T-helper 2 cell treated with Interferon-gamma antibody and Interleukin-4, amounts not matched to agents 100 ng/mL and 5 ng/mL, for 36 hours (primary cell): ENCODE measurements at regions not wholly inside any gene's neighbourhood (a gene's known extent, or its start where the extent isn't known, plus 50 kb on each side); places are given as distances from the start of the nearest gene placed in this dataset.

Experiments used
- intact Hi-C: fragments of 100-400 bp; cut with micrococcal nuclease; formaldehyde crosslinking; loops from one replicate; pipeline ENCODE4 v1.15.1; 2023

- intact Hi-C loops: no loop called here
Observed at GRCh38 chr5:33282157-33282556, 158.6 kb upstream of the TARS1 start.

GRCh38 chr5:33282696-33283095 is 158.1 kb upstream of the TARS1 start:
- intact Hi-C loops: no loop called here

DNA sequence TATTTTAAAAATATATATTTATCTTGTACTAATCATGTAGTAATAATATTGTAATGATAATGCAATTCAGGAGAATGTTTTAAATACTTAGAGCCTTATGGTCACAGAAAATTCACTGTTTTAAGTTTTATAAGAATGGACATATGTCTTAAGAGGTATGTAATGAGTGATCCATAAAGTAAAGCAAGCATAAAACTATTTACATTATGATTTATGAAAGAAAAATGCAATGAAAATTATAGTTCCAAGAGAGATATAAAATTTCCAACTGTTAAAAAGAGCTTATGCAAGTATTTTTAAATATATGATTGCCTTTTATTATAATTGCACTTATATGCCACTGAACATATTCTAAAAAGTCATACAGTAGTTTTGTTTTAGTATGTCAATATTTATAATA is 157.5 kb upstream of the TARS1 start:
- intact Hi-C loops: no loop called here

DNA sequence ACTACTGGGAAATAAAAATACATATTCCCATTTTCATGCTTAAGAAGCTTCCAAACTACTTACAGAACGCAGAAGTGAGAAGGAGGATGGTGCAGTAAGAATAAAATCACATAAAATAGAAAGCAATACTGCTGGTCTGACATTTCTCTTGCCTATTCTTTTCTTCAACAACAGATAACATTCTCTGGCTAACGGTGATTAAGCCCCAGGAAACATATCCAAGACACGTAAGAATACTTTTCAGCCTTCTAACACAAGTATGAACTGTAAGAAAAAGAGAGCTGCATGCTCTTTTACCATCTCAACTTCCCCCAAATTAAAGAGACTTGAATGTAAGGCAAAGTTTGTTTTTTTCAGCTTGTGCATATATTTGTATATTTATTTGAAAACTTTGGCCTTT is 156.1 kb upstream of the TARS1 start:
- intact Hi-C loops: no loop called here

- intact Hi-C loops: no loop called here
Observed at GRCh38 chr5:33287242-33287641, 153.5 kb upstream of the TARS1 start.

DNA sequence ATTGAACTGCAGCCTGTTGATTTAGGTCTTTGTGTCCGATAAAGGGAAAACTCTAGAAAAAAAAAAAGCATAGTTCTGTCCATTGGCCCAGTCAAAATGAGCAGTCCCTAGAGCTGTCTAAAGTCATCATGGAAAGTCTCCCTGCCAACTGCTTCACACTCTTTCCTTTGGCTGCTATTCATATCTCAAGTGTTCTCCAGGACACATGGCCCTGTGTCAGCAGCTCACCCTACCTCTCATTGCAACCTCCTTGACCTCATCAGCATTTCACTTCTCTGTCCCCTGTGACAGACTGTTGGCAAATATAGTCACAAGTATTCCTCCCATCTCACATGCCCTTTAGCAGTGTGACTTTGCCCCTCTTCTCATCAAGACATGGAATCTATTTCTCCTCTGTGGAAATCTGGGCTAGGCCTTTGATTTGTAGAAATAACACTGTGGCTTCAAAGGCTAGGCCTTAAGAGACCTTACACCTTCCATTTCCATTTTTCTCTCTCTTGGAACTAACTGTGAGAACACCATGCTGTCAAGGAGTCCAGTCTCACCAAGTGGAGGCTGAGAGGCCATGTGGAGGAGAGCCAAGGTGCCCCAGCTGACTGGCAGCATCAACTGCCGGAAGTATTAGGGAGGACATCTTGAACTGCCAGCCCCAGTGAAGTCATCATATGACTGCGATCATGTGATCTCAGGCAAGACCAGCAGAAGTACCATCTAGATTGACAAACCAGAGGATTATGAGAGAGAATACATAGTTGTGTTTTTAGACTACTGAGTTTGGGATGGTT is 149.4 kb upstream of the TARS1 start:
- intact Hi-C loops: no loop called here

- intact Hi-C loops: no loop called here
Observed at GRCh38 chr5:33297760-33298216, 143.0 kb upstream of the TARS1 start.

GRCh38 chr5:33299621-33300208 is 141.1 kb upstream of the TARS1 start:
- intact Hi-C loops: loop anchor here (1.0 kb wide), 1 partner anchor 590 kb away; no protein-coding TSS in a partner anchor

DNA sequence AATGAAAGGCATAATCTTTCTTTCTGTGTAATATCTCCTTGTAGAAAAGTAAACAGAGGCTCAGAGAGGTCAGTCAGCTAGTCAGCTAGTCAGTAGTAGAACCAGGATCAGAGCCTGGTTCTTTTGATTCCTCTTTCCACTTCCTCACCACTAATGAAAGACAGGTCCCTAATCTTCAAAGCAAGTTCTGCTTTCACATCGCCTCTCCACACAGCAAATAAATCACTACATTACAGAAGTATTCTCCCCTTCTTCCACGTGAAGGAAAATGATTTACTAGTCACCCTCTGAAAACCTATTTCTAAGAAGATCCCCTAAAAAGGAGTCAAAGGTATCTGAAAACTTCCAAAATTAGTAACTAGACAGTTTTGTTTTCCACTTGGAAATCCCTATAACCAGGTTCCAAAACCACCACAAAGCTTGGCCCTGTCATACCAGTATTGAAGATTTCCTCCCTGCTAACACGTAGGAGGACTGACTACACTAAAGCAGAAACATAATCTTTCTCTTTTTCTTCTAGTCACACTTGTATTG is 140.5 kb upstream of the TARS1 start:
- intact Hi-C loops: loop anchor here (1.0 kb wide), 1 partner anchor 591 kb away; no protein-coding TSS in a partner anchor

DNA sequence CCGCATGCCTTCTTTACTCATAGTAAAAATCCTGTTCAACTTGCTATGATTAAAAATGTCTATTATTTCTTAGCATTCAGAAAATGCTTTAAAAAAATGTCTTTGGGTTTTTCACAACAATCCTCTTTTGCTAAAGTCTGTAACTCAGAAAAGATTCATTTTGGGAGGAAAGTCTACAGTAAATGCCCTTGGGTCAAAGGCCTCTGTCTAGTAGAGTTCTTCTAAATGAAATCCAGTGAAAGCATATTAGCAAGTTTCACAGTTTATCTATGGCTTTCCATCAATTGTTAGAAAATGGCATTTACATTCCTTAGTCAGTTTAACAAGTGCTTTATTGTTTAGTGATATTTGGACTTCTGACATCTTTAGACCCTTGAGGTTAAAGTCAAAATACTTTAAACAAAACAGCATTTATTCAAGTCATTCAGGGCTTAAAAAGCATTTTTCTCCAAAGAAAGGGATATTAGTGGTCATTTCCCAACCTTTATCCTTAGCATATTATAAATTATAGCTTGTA is 137.1 kb upstream of the TARS1 start:
- intact Hi-C loops: no loop called here

- intact Hi-C loops: no loop called here
Observed at GRCh38 chr5:33304601-33305000, 136.2 kb upstream of the TARS1 start.

GRCh38 chr5:33305572-33305971 is 135.2 kb upstream of the TARS1 start:
- intact Hi-C loops: no loop called here

- intact Hi-C loops: no loop called here
Observed at GRCh38 chr5:33306758-33307157, 134.0 kb upstream of the TARS1 start.

- intact Hi-C loops: no loop called here
Observed at GRCh38 chr5:33308586-33308985, 132.2 kb upstream of the TARS1 start.

GRCh38 chr5:33309068-33309467 is 131.7 kb upstream of the TARS1 start:
- intact Hi-C loops: no loop called here

DNA sequence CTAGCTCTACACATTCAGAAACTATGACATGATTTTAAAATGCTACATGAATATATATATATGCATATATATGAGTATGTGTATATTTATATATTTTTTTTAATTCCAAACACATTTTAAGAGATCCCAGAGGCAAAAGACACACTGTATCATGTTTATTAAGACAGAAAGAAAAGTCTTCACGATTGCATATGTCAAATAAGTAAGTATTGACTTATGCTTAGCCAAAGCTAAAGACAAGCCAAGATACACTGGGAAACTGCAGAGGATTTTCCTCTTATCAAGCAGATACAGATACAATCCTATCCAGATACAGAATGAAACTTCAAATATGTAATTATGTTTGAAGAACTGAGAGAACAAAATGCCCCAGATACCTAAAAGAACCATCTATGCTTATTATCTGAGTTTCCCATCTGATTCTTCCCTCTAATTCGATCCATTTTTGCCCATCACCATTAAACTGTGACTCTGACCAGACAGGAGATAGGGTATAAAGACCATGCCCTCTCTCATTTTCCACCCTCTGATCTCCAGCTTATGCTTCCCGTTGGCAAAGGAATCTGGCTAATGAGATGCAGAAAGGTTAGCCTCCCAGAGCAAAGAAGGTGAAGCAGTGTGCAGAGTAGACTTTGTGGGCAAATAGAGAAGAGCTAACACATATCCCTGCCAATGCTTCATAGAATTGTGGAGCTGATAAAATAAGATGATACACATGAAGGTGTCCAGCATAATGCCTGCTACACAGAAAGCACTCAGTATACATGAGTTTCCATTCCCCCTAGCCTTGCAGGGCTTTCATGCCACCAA is 131.0 kb upstream of the TARS1 start:
- intact Hi-C loops: no loop called here

DNA sequence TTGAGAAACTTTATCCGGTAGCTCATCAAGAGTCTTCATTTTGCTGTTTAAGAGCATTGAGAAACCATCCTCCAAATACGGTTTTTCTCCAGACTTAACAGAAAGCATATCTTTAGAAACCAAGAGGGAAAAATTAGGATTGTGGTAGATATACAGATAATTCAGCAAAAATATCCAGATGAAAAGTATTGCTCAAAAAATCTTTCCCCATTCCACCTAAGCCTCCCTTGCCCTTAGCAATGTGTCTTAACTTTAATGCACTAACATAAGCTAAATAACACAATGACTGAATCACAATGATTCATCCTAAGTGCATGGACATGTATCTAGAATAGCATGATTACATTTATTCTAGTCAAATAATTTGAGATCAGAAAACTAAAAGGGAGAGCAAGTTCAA is 130.3 kb upstream of the TARS1 start:
- intact Hi-C loops: no loop called here

DNA sequence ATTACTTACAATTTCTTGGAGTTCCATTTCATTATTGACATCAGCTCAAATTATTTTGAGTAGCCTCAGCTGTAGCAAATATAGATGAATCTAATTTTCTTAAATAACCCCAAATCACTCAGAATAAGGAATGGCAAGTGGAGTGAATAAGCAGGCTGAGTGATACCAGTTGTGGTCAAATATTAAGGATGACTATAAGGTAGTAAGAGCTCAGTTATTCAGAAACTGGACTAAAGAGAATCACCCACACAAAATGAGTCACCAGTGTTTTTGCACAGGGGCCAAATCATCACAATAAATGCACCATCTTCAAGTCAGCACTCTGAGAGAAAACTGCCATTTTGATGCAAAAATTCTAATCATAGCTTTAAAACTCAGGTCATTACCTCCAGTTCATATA is 128.9 kb upstream of the TARS1 start:
- intact Hi-C loops: no loop called here

GRCh38 chr5:33312571-33313549 is 127.9 kb upstream of the TARS1 start:
- intact Hi-C loops: no loop called here

DNA sequence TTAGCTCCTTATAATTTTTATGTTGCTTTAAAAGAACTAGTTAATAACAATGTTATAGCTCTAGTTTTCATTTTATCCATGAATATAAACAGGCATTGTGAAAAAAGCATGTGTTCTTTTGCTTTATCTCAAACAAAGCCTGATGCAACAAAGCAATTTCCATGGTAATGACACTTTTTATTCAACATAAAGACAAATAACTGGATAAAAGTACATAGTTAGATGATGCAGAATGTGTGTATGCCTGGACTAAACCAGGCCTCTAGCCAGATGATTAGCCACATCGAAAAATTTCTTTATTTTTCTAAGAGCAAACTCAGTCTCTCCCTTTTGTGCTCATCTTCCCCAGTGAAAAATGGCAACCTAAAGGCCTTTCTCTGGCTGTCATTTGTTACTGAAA is 125.6 kb upstream of the TARS1 start:
- intact Hi-C loops: no loop called here
